Stimulated activated CD4-positive, alpha-beta T cell treated with anti-CD3 and anti-CD28 coated beads, Interleukin-2, amount 100 ng/mL, for 4 hours (primary cell): ENCODE measurements at regions not wholly inside any gene's neighbourhood (a gene's known extent, or its start where the extent isn't known, plus 50 kb on each side); places are given as distances from the start of the nearest gene placed in this dataset.

Source experiments
- DNase-seq: peaks from one replicate; pipeline ENCODE4 v3.0.0-alpha.2; 2020; ENCODE audit warnings: low read depth

GRCh38 chr14:97206916-97207315 is 409.7 kb downstream of the VRK1 start:
- DNase-seq: no peak

- DNase-seq: no peak
Measured at GRCh38 chr14:97210202-97210601, 413.0 kb downstream of the VRK1 start.

- no peak for DNase-seq
Measured at GRCh38 chr14:97212399-97212798, 415.2 kb downstream of the VRK1 start.

GRCh38 chr14:97213720-97214119 is 416.5 kb downstream of the VRK1 start:
- no peak for DNase-seq

GRCh38 chr14:97215263-97215969 is 418.2 kb downstream of the VRK1 start:
- DNase-seq: no peak

GRCh38 chr14:97217111-97217885 is 420.1 kb downstream of the VRK1 start:
- no peak for DNase-seq

- no peak for DNase-seq
Measured at GRCh38 chr14:97218274-97218673, 421.1 kb downstream of the VRK1 start.

- no peak for DNase-seq
Measured at GRCh38 chr14:97218691-97219430, 421.7 kb downstream of the VRK1 start.

- DNase-seq: no peak
Measured at GRCh38 chr14:97219431-97220017, 422.3 kb downstream of the VRK1 start.

GRCh38 chr14:97221572-97222285 is 424.5 kb downstream of the VRK1 start:
- DNase-seq: no peak

- no peak for DNase-seq
Measured at GRCh38 chr14:97224016-97224415, 426.8 kb downstream of the VRK1 start.

GRCh38 chr14:97230051-97230450 is 432.9 kb downstream of the VRK1 start:
- no peak for DNase-seq

- no peak for DNase-seq
Measured at GRCh38 chr14:97233319-97233985, 436.3 kb downstream of the VRK1 start.

- DNase-seq: no peak
Measured at GRCh38 chr14:97246648-97247047, 449.5 kb downstream of the VRK1 start.

GRCh38 chr14:97248973-97249372 is 451.8 kb downstream of the VRK1 start:
- no peak for DNase-seq

- DNase-seq: no peak
Measured at GRCh38 chr14:97250931-97251330, 453.7 kb downstream of the VRK1 start.

GRCh38 chr14:97251491-97252155 is 454.4 kb downstream of the VRK1 start:
- no peak for DNase-seq

GRCh38 chr14:97253756-97254155 is 456.6 kb downstream of the VRK1 start:
- no peak for DNase-seq

GRCh38 chr14:97262336-97262735 is 465.2 kb downstream of the VRK1 start:
- no peak for DNase-seq

GRCh38 chr14:97264516-97265230 is 467.5 kb downstream of the VRK1 start:
- no peak for DNase-seq
